ENCODE measurements at regions not wholly inside any gene's neighbourhood (a gene's known extent, or its start where the extent isn't known, plus 50 kb on each side); places are given as distances from the start of the nearest gene placed in this dataset.

GRCh38 chr14:53784688-53785087 lies 171.9 kb downstream of the BMP4 start:
- no peak for TF ChIP-seq CTCF (IDR thresholded peaks at IDR 0.05; ENCODE audit: low read depth, low read length)
- no peak overlapping the region for H3K4me3 ChIP-seq (replicated peaks in 1 of 2; ENCODE audit: low read depth in 2 of 2, low read length in 2 of 2)
- DNase-seq (ENCODE audit: low read depth in 2 of 2) = no peak

- DNase-seq (ENCODE audit: low read depth in 2 of 2) = no peak
- TF ChIP-seq CTCF (IDR thresholded peaks at IDR 0.05; ENCODE audit: low read depth, low read length) = no peak
- no peak overlapping the region for H3K4me3 ChIP-seq (replicated peaks in 1 of 2; ENCODE audit: low read depth in 2 of 2, low read length in 2 of 2)
These were observed 173.4 kb downstream of the BMP4 start for GRCh38 chr14:53783256-53783655.

GRCh38 chr14:53780051-53780555 lies 176.5 kb downstream of the BMP4 start:
- no peak overlapping the region for H3K4me3 ChIP-seq (replicated peaks in 1 of 2; ENCODE audit: low read depth in 2 of 2, low read length in 2 of 2)
- TF ChIP-seq CTCF (IDR thresholded peaks at IDR 0.05; ENCODE audit: low read depth, low read length) = no peak
- DNase-seq (ENCODE audit: low read depth in 2 of 2) = no peak

- H3K4me3 ChIP-seq (replicated peaks in 1 of 2; ENCODE audit: low read depth in 2 of 2, low read length in 2 of 2) = no peak overlapping the region
- TF ChIP-seq CTCF (IDR thresholded peaks at IDR 0.05; ENCODE audit: low read depth, low read length) = no peak
- no peak for DNase-seq (ENCODE audit: low read depth in 2 of 2)
These were observed 177.3 kb downstream of the BMP4 start for GRCh38 chr14:53779301-53779700.

GRCh38 chr14:53778263-53778662 lies 178.4 kb downstream of the BMP4 start:
- DNase-seq (ENCODE audit: low read depth in 2 of 2) = no peak
- TF ChIP-seq CTCF (IDR thresholded peaks at IDR 0.05; ENCODE audit: low read depth, low read length) = no peak

GRCh38 chr14:53772936-53773335 lies 183.7 kb downstream of the BMP4 start:
- no peak for DNase-seq (ENCODE audit: low read depth in 2 of 2)
- no peak overlapping the region for H3K4me3 ChIP-seq (replicated peaks in 1 of 2; ENCODE audit: low read depth in 2 of 2, low read length in 2 of 2)
- no peak for TF ChIP-seq CTCF (IDR thresholded peaks at IDR 0.05; ENCODE audit: low read depth, low read length)

More at GRCh38 chr14:53778263-53778662, 178.4 kb downstream of the BMP4 start:
- no peak overlapping the region for H3K4me3 ChIP-seq (replicated peaks in 1 of 2; ENCODE audit: low read depth in 2 of 2, low read length in 2 of 2)

GRCh38 chr14:53767566-53767965 lies 189.1 kb downstream of the BMP4 start:
- no peak overlapping the region for H3K4me3 ChIP-seq (replicated peaks in 1 of 2; ENCODE audit: low read depth in 2 of 2, low read length in 2 of 2)
- TF ChIP-seq CTCF (IDR thresholded peaks at IDR 0.05; ENCODE audit: low read depth, low read length) = no peak

More at GRCh38 chr14:53767566-53767965, 189.1 kb downstream of the BMP4 start:
- DNase-seq (ENCODE audit: low read depth in 2 of 2) = no peak
